Fibroblast of the aortic adventitia (primary cell): ENCODE measurements at regions not wholly inside any gene's neighbourhood (a gene's known extent, or its start where the extent isn't known, plus 50 kb on each side); places are given as distances from the start of the nearest gene placed in this dataset.
"Not testable (repeated sequence)": the region's sequence is repeated elsewhere in the genome, so short reads cannot be mapped to it uniquely, and the experiment has no call there.

Source experiments
- DNase-seq: peaks from one replicate; pipeline ENCODE4 v3.0.0-alpha.2; 2010; ENCODE audit warnings: low read depth
- H3K4me3 ChIP-seq: 2 replicates; pipeline ENCODE4 v1.5.1; 2011; ENCODE audit warnings: low read depth, mild to moderate bottlenecking, control low read depth, low read length, moderate library complexity
- CTCF ChIP-seq: IDR thresholded peaks from 2 replicates; pipeline ENCODE4 v1.5.1; 2011; ENCODE audit warnings: mild to moderate bottlenecking, low read length, control low read depth, inconsistent platforms; ENCODE audit not compliant: insufficient read depth

DNA sequence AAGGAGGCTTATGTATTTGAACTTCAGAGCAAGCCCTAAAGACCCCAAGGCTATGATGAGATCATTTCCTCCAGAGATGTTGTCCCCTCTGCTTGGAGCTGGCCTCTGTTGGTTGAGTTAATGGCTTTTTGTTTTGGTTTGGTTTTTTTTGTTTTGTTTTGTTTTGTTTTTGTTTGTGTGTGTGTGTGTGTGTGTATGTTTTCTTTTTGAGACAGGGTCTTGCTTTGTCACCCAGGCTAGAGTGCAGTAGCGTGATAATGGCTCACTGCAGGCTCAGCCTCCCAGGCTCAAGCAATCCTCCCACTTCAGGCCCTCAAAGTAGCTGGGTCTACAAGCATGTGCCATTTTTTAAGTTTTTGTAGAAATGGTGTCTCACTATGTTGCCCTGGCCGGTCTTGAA is 1076.2 kb downstream of the UQCRFS1 start:
- no peak for TF ChIP-seq CTCF
- no peak for DNase-seq
- H3K4me3 ChIP-seq, result no peak overlapping the region

DNA sequence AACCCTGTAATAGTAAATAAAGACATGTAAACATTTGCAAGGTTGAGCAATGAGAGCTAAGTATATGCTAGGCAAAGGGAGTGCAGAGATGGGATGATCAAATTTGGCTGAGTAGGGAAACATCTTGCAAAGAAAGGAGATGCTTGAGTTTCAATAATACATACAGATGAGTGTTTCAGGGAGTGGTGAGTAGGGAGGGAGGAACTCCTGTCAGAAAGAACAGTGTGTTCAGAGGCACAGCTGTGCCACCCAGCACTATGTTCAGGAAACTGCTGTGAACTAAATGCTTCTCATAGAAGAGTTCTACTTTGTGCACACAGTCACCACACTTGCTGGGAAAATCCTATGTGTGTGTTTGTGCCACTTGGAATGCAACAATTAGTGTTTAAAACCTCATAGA is 1077.1 kb downstream of the UQCRFS1 start:
- no peak for DNase-seq
- no peak for TF ChIP-seq CTCF
- no peak overlapping the region for H3K4me3 ChIP-seq

GRCh38 chr19:28134311-28134710 is 1078.6 kb downstream of the UQCRFS1 start:
- no peak for DNase-seq
- TF ChIP-seq CTCF, result no peak
- no peak overlapping the region for H3K4me3 ChIP-seq

DNA sequence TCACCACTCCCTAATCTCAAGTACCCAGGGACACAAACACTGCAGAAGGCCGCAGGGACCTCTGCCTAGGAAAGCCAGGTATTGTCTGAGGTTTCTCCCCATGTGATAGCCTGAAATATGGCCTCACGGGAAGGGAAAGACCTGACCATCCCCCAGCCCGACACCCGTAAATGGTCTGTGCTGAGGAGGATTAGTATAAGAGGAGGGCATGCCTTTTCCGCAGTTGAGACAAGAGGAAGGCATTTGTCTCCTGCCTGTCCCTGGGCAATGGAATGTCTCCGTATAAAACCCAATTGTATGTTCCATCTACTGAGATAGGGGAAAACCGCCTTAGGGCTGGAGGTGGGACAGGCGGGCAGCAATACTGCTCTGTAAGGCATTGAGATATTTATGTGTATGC is 1082.1 kb downstream of the UQCRFS1 start:
- not testable (repeated sequence) for H3K4me3 ChIP-seq, DNase-seq

DNA sequence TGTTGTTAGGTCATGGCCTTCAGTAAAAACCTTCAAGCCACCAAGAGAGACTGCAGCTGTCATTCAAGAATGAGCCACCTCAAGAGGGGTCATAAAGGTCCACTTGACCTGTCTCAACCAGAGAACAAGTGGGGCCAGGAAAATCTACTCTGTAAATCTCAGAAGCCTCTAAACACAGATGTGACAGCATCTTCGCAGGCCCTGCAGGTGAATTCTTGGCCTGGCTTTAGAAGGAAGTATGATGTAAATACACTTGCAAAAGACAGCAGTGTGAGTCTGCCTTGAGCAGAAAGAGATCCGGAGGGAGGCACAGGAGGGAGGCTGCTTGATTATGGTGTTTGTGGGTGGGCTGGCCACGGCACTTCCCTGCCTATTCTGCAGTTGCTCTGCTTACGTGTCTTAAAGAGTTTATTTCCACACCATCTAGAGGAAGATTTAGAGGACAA is 1082.9 kb downstream of the UQCRFS1 start:
- no peak overlapping the region for H3K4me3 ChIP-seq
- DNase-seq, result no peak
- no peak for TF ChIP-seq CTCF

GRCh38 chr19:28128341-28128740 is 1084.6 kb downstream of the UQCRFS1 start:
- DNase-seq, result no peak
- no peak overlapping the region for H3K4me3 ChIP-seq
- no peak for TF ChIP-seq CTCF

DNA sequence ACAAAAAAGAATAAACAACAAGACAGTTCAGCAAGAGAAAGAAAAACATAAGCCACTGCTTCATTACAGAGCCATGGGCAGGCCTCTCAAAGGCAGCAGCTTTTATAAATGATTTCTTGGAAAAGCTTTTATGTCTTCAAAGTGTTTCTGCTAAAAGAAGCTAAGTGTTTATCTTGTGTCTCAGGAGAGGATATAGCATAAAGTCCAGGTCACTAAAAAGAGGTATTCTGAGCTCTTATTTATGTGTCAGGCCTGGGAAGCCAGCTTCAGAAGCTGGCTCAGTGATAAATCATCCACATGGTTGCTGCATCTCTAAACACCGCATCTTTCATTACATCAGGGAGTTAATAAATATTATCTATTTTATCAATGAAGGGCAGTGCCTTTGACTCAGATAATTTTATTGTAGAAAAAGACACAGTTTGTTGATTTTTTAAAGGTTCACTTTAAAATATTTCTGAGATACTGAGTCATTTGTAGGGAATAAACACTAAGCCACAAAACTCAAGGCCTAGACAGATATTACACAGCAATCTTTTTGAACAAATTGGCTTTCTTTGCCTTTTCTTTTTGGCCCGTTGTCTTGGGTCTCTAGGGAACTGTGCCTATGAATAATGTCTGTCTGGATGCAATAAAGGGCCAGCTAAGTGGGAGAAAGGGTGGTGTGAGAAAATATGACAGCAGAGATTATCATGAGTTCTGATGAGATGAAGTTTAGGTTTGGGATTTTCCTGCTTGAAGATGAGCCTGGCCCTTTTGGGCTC is 1086.6 kb downstream of the UQCRFS1 start:
- DNase-seq, result no peak

More for the DNA sequence above, 1086.6 kb downstream of the UQCRFS1 start:
- no peak for TF ChIP-seq CTCF
- H3K4me3 ChIP-seq, result no peak overlapping the region
